Upper lobe of left lung (tissue), 6 donors: ENCODE measurements at regions not wholly inside any gene's neighbourhood (a gene's known extent, or its start where the extent isn't known, plus 50 kb on each side); places are given as distances from the start of the nearest gene placed in this dataset.

Experiments
- ATAC-seq, 2 donors: fragments of 200-7000 bp; cut with Tn5 transposase; one replicate each; pipeline ENCODE4 v1.9.1; 2022; ENCODE audit warnings: mild to moderate bottlenecking in 2 of 2, moderate library complexity in 2 of 2; ENCODE audit not compliant: low FRiP score in 2 of 2
- DNase-seq, 2 donors: peaks; one replicate each; pipeline ENCODE4 v3.0.0-alpha.2; 2019 to 2020
- H3K27ac ChIP-seq, 4 donors: fragments of 200-600 bp; sonication (generic); one replicate each; pipeline ENCODE4 v1.5.1; 2016 to 2019
- H3K27me3 ChIP-seq, 4 donors: fragments of 200-600 bp; sonication (generic); one replicate each; pipeline ENCODE4 v1.5.1; 2017 to 2019
- H3K36me3 ChIP-seq, 4 donors: fragments of 200-600 bp; sonication (generic); one replicate each; pipeline ENCODE4 v1.5.1; 2016 to 2019
- H3K4me1 ChIP-seq, 4 donors: fragments of 200-600 bp; sonication (generic); one replicate each; pipeline ENCODE4 v1.5.1; 2018 to 2019
- H3K4me3 ChIP-seq, 4 donors: fragments of 200-600 bp; sonication (generic); one replicate each; pipeline ENCODE4 v1.5.1; 2017 to 2019; ENCODE audit warnings: mild to moderate bottlenecking in 2 of 4, moderate library complexity in 1 of 4
- H3K9me3 ChIP-seq, 4 donors: fragments of 200-600 bp; sonication (generic); one replicate each; pipeline ENCODE4 v1.5.1; 2018 to 2019
- CTCF ChIP-seq, 6 experiments: fragments of 450-650 bp in 4 of 6; fragments of 200-600 bp in 2 of 6; sonication (generic) in 2 of 6; IDR thresholded peaks; one replicate each; pipeline ENCODE4 v1.5.1; 2016 to 2019; ENCODE audit warnings: antibody characterized with exemption in 6 of 6
- EP300 ChIP-seq, 4 donors: sonication (generic); formaldehyde crosslinking; IDR thresholded peaks; one replicate each; pipeline ENCODE4 v1.5.1; 2017; ENCODE audit warnings: antibody characterized with exemption in 4 of 4, control low read depth in 2 of 4
- POLR2A ChIP-seq, 4 donors: fragments of 450-650 bp; IDR thresholded peaks; one replicate each; pipeline ENCODE4 v1.5.1; 2016 to 2017; ENCODE audit warnings: antibody characterized with exemption in 4 of 4, mild to moderate bottlenecking in 2 of 4
- POLR2AphosphoS5 ChIP-seq, 2 donors: sonication (generic); formaldehyde crosslinking; IDR thresholded peaks; one replicate each; pipeline ENCODE4 v1.5.1; 2017; ENCODE audit warnings: antibody characterized with exemption in 2 of 2
- WGBS, 2 donors: methylation state at CpG; one replicate each; pipeline ENCODE4 v1.1.5; 2017 to 2018; 5-methylcytosine and 5-hydroxymethylcytosine counted together
- donor health status: DM: no; HTN: no; CAD: no; lungs with moderate emphysema.
- donor health status: DM: no; HTN: yes; CAD: no; lungs with severe emphysema.

- H3K9me3 ChIP-seq: no peaks in the 10 kb centered on the region
- no peak for TF ChIP-seq POLR2A (IDR thresholded peaks at IDR 0.05)
- no peak for TF ChIP-seq EP300 (IDR thresholded peaks at IDR 0.05)
- no peak for TF ChIP-seq CTCF (IDR thresholded peaks at IDR 0.05)
- no peak for TF ChIP-seq POLR2AphosphoS5 (IDR thresholded peaks at IDR 0.05)
- no peaks in the 10 kb centered on the region for H3K27me3 ChIP-seq
- peaks cover 0 to 2% (median under 1%) of the 10 kb centered on the region in 4 donors for H3K4me1 ChIP-seq
- no peak overlapping the region for H3K27ac ChIP-seq
- ATAC-seq: no peak
- no peaks in the 10 kb centered on the region for H3K36me3 ChIP-seq
- 91 to 92% methylated on average over 12 of the region's 12 CpGs for WGBS, 2 donors
- no peak for DNase-seq
- H3K4me3 ChIP-seq: no peak overlapping the region
Observed at GRCh38 chr11:122025757-122026156, 90.3 kb downstream of the BLID start.

- ATAC-seq (no peak), DNase-seq (no peak)
- TF ChIP-seq CTCF (IDR thresholded peaks at IDR 0.05): no peak
- TF ChIP-seq POLR2A (IDR thresholded peaks at IDR 0.05): no peak
- TF ChIP-seq EP300 (IDR thresholded peaks at IDR 0.05): no peak
- no peak for TF ChIP-seq POLR2AphosphoS5 (IDR thresholded peaks at IDR 0.05)
- no peaks in the 10 kb centered on the region for H3K36me3 ChIP-seq
- 76% methylated on average over 3 of the region's 3 CpGs for WGBS, 2 donors
- no peak overlapping the region for H3K4me3 ChIP-seq
- no peak overlapping the region for H3K27ac ChIP-seq
- no peaks in the 10 kb centered on the region for H3K27me3 ChIP-seq
- H3K9me3 ChIP-seq: no peaks in the 10 kb centered on the region
- peaks cover 0 to 12% (median 5%) of the 10 kb centered on the region in 4 donors for H3K4me1 ChIP-seq
Observed at GRCh38 chr11:122024278-122024677, 91.7 kb downstream of the BLID start.

- H3K27me3 ChIP-seq: no peaks in the 10 kb centered on the region
- H3K36me3 ChIP-seq: no peaks in the 10 kb centered on the region
- H3K27ac ChIP-seq: no peak overlapping the region
- peaks cover 0 to 12% (median 5%) of the 10 kb centered on the region in 4 donors for H3K4me1 ChIP-seq
- WGBS, 2 donors: 66 to 68% methylated on average over 8 of the region's 8 CpGs
- no peak for DNase-seq
- TF ChIP-seq CTCF (IDR thresholded peaks at IDR 0.05) (no peak), EP300 (IDR thresholded peaks at IDR 0.05) (no peak), POLR2A (IDR thresholded peaks at IDR 0.05) (no peak), POLR2AphosphoS5 (IDR thresholded peaks at IDR 0.05) (no peak)
- no peak overlapping the region for H3K4me3 ChIP-seq
- H3K9me3 ChIP-seq: no peaks in the 10 kb centered on the region
- ATAC-seq: peak in 1 of 2 donors; percentile 52
Observed at GRCh38 chr11:122023614-122024250, 92.3 kb downstream of the BLID start.

- Histone ChIP-seq H3K4me1 (peaks cover 0 to 12% (median 5%) of the 10 kb centered on the region in 4 donors), H3K9me3 (no peaks in the 10 kb centered on the region), H3K27me3 (no peaks in the 10 kb centered on the region), H3K27ac (no peak overlapping the region), H3K36me3 (no peaks in the 10 kb centered on the region), H3K4me3 (no peak overlapping the region)
- ATAC-seq: no peak
- WGBS, 2 donors: 93 to 95% methylated on average over 6 of the region's 6 CpGs
- TF ChIP-seq POLR2AphosphoS5 (IDR thresholded peaks at IDR 0.05) (no peak), EP300 (IDR thresholded peaks at IDR 0.05) (no peak), CTCF (IDR thresholded peaks at IDR 0.05) (no peak), POLR2A (IDR thresholded peaks at IDR 0.05) (no peak)
- no peak for DNase-seq
Observed at GRCh38 chr11:122022646-122023045, 93.4 kb downstream of the BLID start.

- Histone ChIP-seq H3K4me3 (no peak overlapping the region), H3K27ac (no peak overlapping the region), H3K4me1 (peaks cover 0 to 12% (median 5%) of the 10 kb centered on the region in 4 donors), H3K36me3 (no peaks in the 10 kb centered on the region), H3K9me3 (no peaks in the 10 kb centered on the region), H3K27me3 (no peaks in the 10 kb centered on the region)
- TF ChIP-seq POLR2AphosphoS5 (IDR thresholded peaks at IDR 0.05) (no peak), CTCF (IDR thresholded peaks at IDR 0.05) (peak in 1 of 6 experiments; percentile 17)
- WGBS, 2 donors: 50 to 52% methylated on average over 2 of the region's 2 CpGs
- ATAC-seq: no peak
- DNase-seq: no peak
Observed at GRCh38 chr11:122020902-122021301, 95.1 kb downstream of the BLID start.
